GM12878 (cell line): ENCODE measurements at regions not wholly inside any gene's neighbourhood (a gene's known extent, or its start where the extent isn't known, plus 50 kb on each side); places are given as distances from the start of the nearest gene placed in this dataset.

ENCODE experiments used
- ATAC-seq: fragments of 200-7000 bp; cut with Tn5 transposase; 3 replicates; pipeline ENCODE4 v1.9.1; 2020; ENCODE audit warnings: mild to moderate bottlenecking, moderate library complexity
- BruUV-seq: library from RNA; stranded (reverse); fragments of 400-500 nt; replicated peaks from 2 replicates; lab custom pipeline; 2021; lab: Mats Ljungman, UMichigan
- CTCF ChIA-PET: fragments of 300-600 bp; sonication (Branson Sonifier 250); formaldehyde crosslinking; extraction: SDS; loops from one replicate; lab custom pipeline; 2021; ENCODE audit warnings: inconsistent platforms; lab: Yijun Ruan, JAX
- POLR2A ChIA-PET: fragments of 350-600 bp; formaldehyde crosslinking; extraction: SDS; loops from one replicate; lab custom pipeline; 2021; ENCODE audit warnings: inconsistent platforms; lab: Charles Lee
- RAD21 ChIA-PET: fragments of 300-600 bp; sonication (Branson Sonifier 250); formaldehyde crosslinking; loops from one replicate; lab custom pipeline; 2023; ENCODE audit warnings: antibody characterized with exemption; ENCODE audit not compliant: unreplicated experiment; lab: Charles Lee
- SMC1A ChIA-PET: fragments of 300-600 bp; sonication (Branson Sonifier 250); formaldehyde crosslinking; loops from one replicate; lab custom pipeline; 2023; ENCODE audit not compliant: unreplicated experiment, uncharacterized antibody; lab: Charles Lee
- DNase-seq: peaks from one replicate; pipeline ENCODE4 v3.0.0-alpha.2; 2011; ENCODE audit warnings: low read depth, low spot score
- FAIRE-seq: peaks from 3 replicates; lab custom pipeline; 2011; peaks lifted over from hg19 to GRCh38; lab: Jason Lieb, UNC
- H2AFZ ChIP-seq: 2 replicates; pipeline ENCODE4 v1.6.0; 2011; ENCODE audit warnings: low read depth, low read length, control low read depth; ENCODE audit not compliant: control insufficient read depth
- H3K27ac ChIP-seq: 2 replicates; pipeline ENCODE4 v1.5.1; 2011; ENCODE audit warnings: control low read depth; ENCODE audit not compliant: control insufficient read depth, insufficient read depth
- H3K27me3 ChIP-seq, 2 experiments: replicated peaks in 1 of 2; 2 replicates each; pipeline versions ENCODE4 v1.6.0 to v1.6.1; 2011; ENCODE audit warnings: low read length in 1 of 2; ENCODE audit not compliant: control insufficient read depth in 2 of 2, insufficient read depth in 2 of 2
- H3K36me3 ChIP-seq, 2 experiments: 2 replicates each; pipeline ENCODE4 v1.5.1; 2011; ENCODE audit warnings: low read length in 1 of 2; ENCODE audit not compliant: control insufficient read depth in 2 of 2, insufficient read depth in 2 of 2
- H3K4me1 ChIP-seq: 2 replicates; pipeline ENCODE4 v1.6.1; 2011; ENCODE audit warnings: mild to moderate bottlenecking, low read length, moderate library complexity, mixed read lengths; ENCODE audit not compliant: control insufficient read depth, insufficient read depth
- H3K4me2 ChIP-seq: 2 replicates; pipeline ENCODE4 v1.6.0; 2011; ENCODE audit warnings: control low read depth; ENCODE audit not compliant: control insufficient read depth, insufficient read depth
- H3K4me3 ChIP-seq: fragments of 200-600 bp; sonication (generic); 2 replicates; pipeline ENCODE4 v1.5.1; 2016
- H3K79me2 ChIP-seq: 2 replicates; pipeline ENCODE4 v1.6.0; 2011; ENCODE audit warnings: low read length; ENCODE audit not compliant: control insufficient read depth, insufficient read depth
- H3K9ac ChIP-seq: 2 replicates; pipeline ENCODE4 v1.8.0; 2011; ENCODE audit warnings: low read length, control low read depth, mixed read lengths; ENCODE audit not compliant: control insufficient read depth, insufficient read depth
- H3K9me3 ChIP-seq: replicated peaks from 3 replicates; pipeline ENCODE4 v1.5.1; 2011; ENCODE audit warnings: mild to moderate bottlenecking, low read length; ENCODE audit not compliant: control insufficient read depth, insufficient read depth
- H4K20me1 ChIP-seq: 2 replicates; pipeline ENCODE4 v1.6.0; 2011; ENCODE audit not compliant: control insufficient read depth, insufficient read depth
- CHD4 ChIP-seq: fragments of 200-600 bp; sonication (generic); IDR thresholded peaks from 2 replicates; pipeline ENCODE4 v1.6.1; 2016; ENCODE audit warnings: mild to moderate bottlenecking
- CREM ChIP-seq: IDR thresholded peaks from 2 replicates; pipeline ENCODE4 v1.6.1; 2014; ENCODE audit warnings: antibody characterized with exemption, low read depth
- FOS ChIP-seq: IDR thresholded peaks from 3 replicates; pipeline ENCODE4 v1.6.1; 2011; ENCODE audit warnings: borderline replicate concordance; ENCODE audit not compliant: insufficient read length; ENCODE audit errors: extremely low read depth
- GATAD2B ChIP-seq: fragments of 450-650 bp; conservative IDR thresholded peaks from 2 replicates; pipeline ENCODE4 v1.6.1; 2017; ENCODE audit warnings: low read depth, mild to moderate bottlenecking, moderate library complexity
- HDGF ChIP-seq: fragments of 450-650 bp; IDR thresholded peaks from 2 replicates; pipeline ENCODE4 v1.6.1; 2016; ENCODE audit warnings: antibody characterized with exemption
- MTA2 ChIP-seq: fragments of 450-650 bp; IDR thresholded peaks from 2 replicates; pipeline ENCODE4 v1.6.1; 2016; ENCODE audit warnings: low read depth, mild to moderate bottlenecking, moderate library complexity
- MTA3 ChIP-seq: IDR thresholded peaks from 2 replicates; pipeline ENCODE4 v1.6.1; 2012; ENCODE audit warnings: low read length, inconsistent platforms, borderline replicate concordance
- MYC ChIP-seq: IDR thresholded peaks from 2 replicates; pipeline ENCODE4 v1.6.1; 2011; ENCODE audit warnings: mild to moderate bottlenecking, low read length, moderate library complexity, inconsistent platforms; ENCODE audit not compliant: insufficient read depth, insufficient replicate concordance, insufficient read length, severe bottlenecking
- NFIC ChIP-seq: IDR thresholded peaks from 2 replicates; pipeline ENCODE4 v1.6.1; 2012; ENCODE audit warnings: low read depth, mild to moderate bottlenecking, inconsistent platforms, low read length, moderate library complexity
- RAD51 ChIP-seq: fragments of 450-650 bp; IDR thresholded peaks from 2 replicates; pipeline ENCODE4 v1.6.1; 2016; ENCODE audit warnings: moderate library complexity, mild to moderate bottlenecking, inconsistent platforms
- RFX5 ChIP-seq: IDR thresholded peaks from 2 replicates; pipeline ENCODE4 v1.6.1; 2011; ENCODE audit warnings: low read depth, low read length, improper control_type of control experiment
- SMC3 ChIP-seq: IDR thresholded peaks from 2 replicates; pipeline ENCODE4 v1.6.1; 2011; ENCODE audit warnings: low read length, improper control_type of control experiment, borderline replicate concordance
- SREBF2 ChIP-seq: IDR thresholded peaks from 2 replicates; pipeline ENCODE4 v1.6.1; 2012; ENCODE audit warnings: mild to moderate bottlenecking, low read length
- YBX1 ChIP-seq: fragments of 450-650 bp; IDR thresholded peaks from 2 replicates; pipeline ENCODE4 v1.6.1; 2016; ENCODE audit warnings: antibody characterized with exemption
- ZSCAN29 ChIP-seq: fragments of 450-650 bp; IDR thresholded peaks from 2 replicates; pipeline ENCODE4 v1.6.1; 2017; ENCODE audit warnings: mild to moderate bottlenecking, moderate library complexity
- WGBS: methylation state at CpG from one replicate; pipeline ENCODE4 v1.1.6; 2016; ENCODE audit warnings: low lambda C conversion rate; ENCODE audit not compliant: insufficient replicate concordance, insufficient coverage; ENCODE audit errors: missing lambda C conversion rate; 5-methylcytosine and 5-hydroxymethylcytosine counted together
- in situ Hi-C: fragments of 300-500 bp; cut with MboI; formaldehyde crosslinking; loops from 9 replicates; pipeline ENCODE4 v1.14.3; 2018; ENCODE audit warnings: mixed read lengths
- intact Hi-C: fragments of 100-400 bp; cut with micrococcal nuclease; formaldehyde crosslinking; loops from one replicate; pipeline ENCODE4 v1.14.2; 2022; ENCODE audit not compliant: unreplicated experiment
- TF ChIP-seq, protein P1 (sequence below): IDR thresholded peaks from 2 replicates; pipeline ENCODE4 v1.6.1; 2012; ENCODE audit warnings: improper control_type of control experiment, low read depth, low read length; ENCODE audit not compliant: insufficient replicate concordance
- TF ChIP-seq, protein P2 (sequence below): IDR thresholded peaks from 2 replicates; pipeline ENCODE4 v1.6.1; 2011; ENCODE audit warnings: borderline replicate concordance, low read depth, mild to moderate bottlenecking, moderate library complexity, low read length; ENCODE audit not compliant: insufficient read depth, poor library complexity, severe bottlenecking
- TF ChIP-seq, protein P3 (sequence below): fragments of 450-650 bp; IDR thresholded peaks from 2 replicates; pipeline ENCODE4 v1.6.1; 2016; ENCODE audit warnings: mild to moderate bottlenecking

DNA sequence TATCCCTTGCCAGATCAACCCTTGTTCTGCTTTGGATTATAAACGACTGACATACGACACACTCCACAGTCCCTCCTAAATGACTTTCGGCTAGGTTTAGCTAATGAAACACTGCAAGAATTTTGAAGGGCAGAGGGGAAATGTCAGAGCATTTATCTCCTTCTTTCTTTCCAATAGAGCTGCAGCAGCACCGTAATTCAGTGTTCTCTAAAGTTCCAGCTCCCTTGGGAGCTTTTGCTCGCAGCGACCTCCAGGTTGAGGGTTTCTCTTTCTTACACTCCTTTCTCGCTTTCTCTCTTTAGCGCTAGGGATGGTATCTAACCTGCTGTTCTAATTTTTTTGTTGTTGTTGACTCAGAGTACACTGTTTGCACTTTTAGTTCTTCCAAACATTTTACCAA, 467.1 kb upstream of the ST8SIA4 start:
- FAIRE-seq: no peak

More for the DNA sequence above, 467.1 kb upstream of the ST8SIA4 start:
- H3K27ac ChIP-seq: no peak overlapping the region
- ChIA-PET RAD21 (no interaction called here), CTCF (no interaction called here), SMC1A (interaction anchor here (1.0 to 1.4 kb wide), 2 partner anchors 8 to 940 kb away, joined by 3 to 4 read pairs; no protein-coding TSS in a partner anchor), POLR2A (no interaction called here)
- no peaks in the 10 kb centered on the region for H3K27me3 ChIP-seq
- H3K36me3 ChIP-seq: no peaks in the 10 kb centered on the region
- TF ChIP-seq MTA2: no peak
- TF ChIP-seq RFX5: no peak
- no peak for TF ChIP-seq NFIC
- no peak for TF ChIP-seq SMC3
- no peak for TF ChIP-seq CREM
- no peak for TF ChIP-seq SREBF2
- no peak for TF ChIP-seq MTA3
- no peak for TF ChIP-seq FOS
- no peak for TF ChIP-seq HDGF
- no peak for TF ChIP-seq ZSCAN29
- TF ChIP-seq YBX1: no peak
- TF ChIP-seq MYC: no peak
- TF ChIP-seq, protein P1, sequence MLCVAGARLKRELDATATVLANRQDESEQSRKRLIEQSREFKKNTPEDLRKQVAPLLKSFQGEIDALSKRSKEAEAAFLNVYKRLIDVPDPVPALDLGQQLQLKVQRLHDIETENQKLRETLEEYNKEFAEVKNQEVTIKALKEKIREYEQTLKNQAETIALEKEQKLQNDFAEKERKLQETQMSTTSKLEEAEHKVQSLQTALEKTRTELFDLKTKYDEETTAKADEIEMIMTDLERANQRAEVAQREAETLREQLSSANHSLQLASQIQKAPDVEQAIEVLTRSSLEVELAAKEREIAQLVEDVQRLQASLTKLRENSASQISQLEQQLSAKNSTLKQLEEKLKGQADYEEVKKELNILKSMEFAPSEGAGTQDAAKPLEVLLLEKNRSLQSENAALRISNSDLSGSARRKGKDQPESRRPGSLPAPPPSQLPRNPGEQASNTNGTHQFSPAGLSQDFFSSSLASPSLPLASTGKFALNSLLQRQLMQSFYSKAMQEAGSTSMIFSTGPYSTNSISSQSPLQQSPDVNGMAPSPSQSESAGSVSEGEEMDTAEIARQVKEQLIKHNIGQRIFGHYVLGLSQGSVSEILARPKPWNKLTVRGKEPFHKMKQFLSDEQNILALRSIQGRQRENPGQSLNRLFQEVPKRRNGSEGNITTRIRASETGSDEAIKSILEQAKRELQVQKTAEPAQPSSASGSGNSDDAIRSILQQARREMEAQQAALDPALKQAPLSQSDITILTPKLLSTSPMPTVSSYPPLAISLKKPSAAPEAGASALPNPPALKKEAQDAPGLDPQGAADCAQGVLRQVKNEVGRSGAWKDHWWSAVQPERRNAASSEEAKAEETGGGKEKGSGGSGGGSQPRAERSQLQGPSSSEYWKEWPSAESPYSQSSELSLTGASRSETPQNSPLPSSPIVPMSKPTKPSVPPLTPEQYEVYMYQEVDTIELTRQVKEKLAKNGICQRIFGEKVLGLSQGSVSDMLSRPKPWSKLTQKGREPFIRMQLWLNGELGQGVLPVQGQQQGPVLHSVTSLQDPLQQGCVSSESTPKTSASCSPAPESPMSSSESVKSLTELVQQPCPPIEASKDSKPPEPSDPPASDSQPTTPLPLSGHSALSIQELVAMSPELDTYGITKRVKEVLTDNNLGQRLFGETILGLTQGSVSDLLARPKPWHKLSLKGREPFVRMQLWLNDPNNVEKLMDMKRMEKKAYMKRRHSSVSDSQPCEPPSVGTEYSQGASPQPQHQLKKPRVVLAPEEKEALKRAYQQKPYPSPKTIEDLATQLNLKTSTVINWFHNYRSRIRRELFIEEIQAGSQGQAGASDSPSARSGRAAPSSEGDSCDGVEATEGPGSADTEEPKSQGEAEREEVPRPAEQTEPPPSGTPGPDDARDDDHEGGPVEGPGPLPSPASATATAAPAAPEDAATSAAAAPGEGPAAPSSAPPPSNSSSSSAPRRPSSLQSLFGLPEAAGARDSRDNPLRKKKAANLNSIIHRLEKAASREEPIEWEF: no peak
- TF ChIP-seq CHD4: no peak
- TF ChIP-seq, protein P2, sequence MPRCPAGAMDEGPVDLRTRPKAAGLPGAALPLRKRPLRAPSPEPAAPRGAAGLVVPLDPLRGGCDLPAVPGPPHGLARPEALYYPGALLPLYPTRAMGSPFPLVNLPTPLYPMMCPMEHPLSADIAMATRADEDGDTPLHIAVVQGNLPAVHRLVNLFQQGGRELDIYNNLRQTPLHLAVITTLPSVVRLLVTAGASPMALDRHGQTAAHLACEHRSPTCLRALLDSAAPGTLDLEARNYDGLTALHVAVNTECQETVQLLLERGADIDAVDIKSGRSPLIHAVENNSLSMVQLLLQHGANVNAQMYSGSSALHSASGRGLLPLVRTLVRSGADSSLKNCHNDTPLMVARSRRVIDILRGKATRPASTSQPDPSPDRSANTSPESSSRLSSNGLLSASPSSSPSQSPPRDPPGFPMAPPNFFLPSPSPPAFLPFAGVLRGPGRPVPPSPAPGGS: no peak
- no peak for TF ChIP-seq RAD51
- TF ChIP-seq GATAD2B: no peak
- TF ChIP-seq, protein P3, sequence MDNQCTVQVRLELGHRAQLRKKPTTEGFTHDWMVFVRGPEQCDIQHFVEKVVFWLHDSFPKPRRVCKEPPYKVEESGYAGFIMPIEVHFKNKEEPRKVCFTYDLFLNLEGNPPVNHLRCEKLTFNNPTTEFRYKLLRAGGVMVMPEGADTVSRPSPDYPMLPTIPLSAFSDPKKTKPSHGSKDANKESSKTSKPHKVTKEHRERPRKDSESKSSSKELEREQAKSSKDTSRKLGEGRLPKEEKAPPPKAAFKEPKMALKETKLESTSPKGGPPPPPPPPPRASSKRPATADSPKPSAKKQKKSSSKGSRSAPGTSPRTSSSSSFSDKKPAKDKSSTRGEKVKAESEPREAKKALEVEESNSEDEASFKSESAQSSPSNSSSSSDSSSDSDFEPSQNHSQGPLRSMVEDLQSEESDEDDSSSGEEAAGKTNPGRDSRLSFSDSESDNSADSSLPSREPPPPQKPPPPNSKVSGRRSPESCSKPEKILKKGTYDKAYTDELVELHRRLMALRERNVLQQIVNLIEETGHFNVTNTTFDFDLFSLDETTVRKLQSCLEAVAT: no peak
- H3K4me3 ChIP-seq: no peak overlapping the region
- H2AFZ ChIP-seq: no peak overlapping the region
- no peak overlapping the region for H3K4me2 ChIP-seq
- ATAC-seq (no peak), DNase-seq (no peak)
- no peaks in the 10 kb centered on the region for H3K9me3 ChIP-seq
- in situ Hi-C loops (no loop called here), intact Hi-C loops (no loop called here)
- no TSS peak for BruUV-seq
- no peaks in the 10 kb centered on the region for H3K79me2 ChIP-seq
- H3K4me1 ChIP-seq: no peaks in the 10 kb centered on the region
- 9% methylated on average over 8 of the region's 8 CpGs for WGBS
- no peaks in the 10 kb centered on the region for H4K20me1 ChIP-seq
- H3K9ac ChIP-seq: no peak overlapping the region
